Heart left ventricle (tissue), 16 donors: ENCODE measurements at regions not wholly inside any gene's neighbourhood (a gene's known extent, or its start where the extent isn't known, plus 50 kb on each side); places are given as distances from the start of the nearest gene placed in this dataset.

Source experiments
- ATAC-seq, 4 donors: fragments of 200-7000 bp; cut with Tn5 transposase; one replicate each; pipeline ENCODE4 v1.9.1; 2020 to 2022; ENCODE audit warnings: moderate library complexity in 4 of 4, mild to moderate bottlenecking in 3 of 4, moderate number of reproducible peaks in 1 of 4
- DNase-seq, 5 donors: peaks; one replicate each; pipeline ENCODE4 v3.0.0-alpha.2; 2020
- H3K27ac ChIP-seq, 12 donors: fragments of 200-600 bp; sonication (generic) in 4 of 12; one replicate each; pipeline versions ENCODE4 v1.5.0 to v1.8.0; 2016 to 2022; ENCODE audit warnings: mild to moderate bottlenecking in 2 of 12
- H3K27me3 ChIP-seq, 9 donors: fragments of 200-600 bp; sonication (generic) in 2 of 9; one replicate each; pipeline versions ENCODE4 v1.5.1 to v1.8.0; 2016 to 2022; ENCODE audit warnings: mild to moderate bottlenecking in 3 of 9
- H3K36me3 ChIP-seq, 9 donors: fragments of 200-600 bp; sonication (generic) in 2 of 9; one replicate each; pipeline versions ENCODE4 v1.5.0 to v1.8.0; 2018 to 2022; ENCODE audit warnings: mild to moderate bottlenecking in 2 of 9
- H3K4me1 ChIP-seq, 12 donors: fragments of 200-600 bp; sonication (generic) in 4 of 12; one replicate each; pipeline versions ENCODE4 v1.5.0 to v1.8.0; 2016 to 2022; ENCODE audit warnings: mild to moderate bottlenecking in 3 of 12
- H3K4me3 ChIP-seq, 12 donors: fragments of 200-600 bp; sonication (generic) in 4 of 12; one replicate each; pipeline versions ENCODE4 v1.5.0 to v1.8.0; 2017 to 2022; ENCODE audit warnings: mild to moderate bottlenecking in 9 of 12, moderate library complexity in 4 of 12
- H3K9me3 ChIP-seq, 12 donors: fragments of 200-600 bp; sonication (generic) in 4 of 12; one replicate each; pipeline versions ENCODE4 v1.5.0 to v1.8.0; 2016 to 2022; ENCODE audit warnings: mild to moderate bottlenecking in 1 of 12
- CTCF ChIP-seq, 12 donors: fragments of 200-600 bp; sonication (generic) in 4 of 12; IDR thresholded peaks; one replicate each; pipeline versions ENCODE4 v1.5.0 to v1.8.0; 2018 to 2022; ENCODE audit warnings: antibody characterized with exemption in 12 of 12, mild to moderate bottlenecking in 5 of 12
- POLR2A ChIP-seq, 2 donors: fragments of 450-650 bp; IDR thresholded peaks; one replicate each; pipeline ENCODE4 v1.6.1; 2017; ENCODE audit warnings: antibody characterized with exemption in 2 of 2, mild to moderate bottlenecking in 2 of 2, moderate library complexity in 2 of 2
- WGBS, 4 donors: extraction: QIAGEN DNeasy Blood & Tissue Kit in 2 of 4; methylation state at CpG; one replicate each; pipeline versions ENCODE4 v1.1.5 to v1.1.7; 2013 to 2018; 5-methylcytosine and 5-hydroxymethylcytosine counted together
- intact Hi-C, 10 donors: fragments of 100-400 bp; cut with DNase I; formaldehyde crosslinking; loops; one replicate each; pipeline versions ENCODE4 v1.11.1 to v1.14.2; 2022
- donor health status: ischemic (EF 13 %, LVEDD 7.1; RV severe dilation, severe dysfunction).
- donor health status: healthy with polysubstance abuse.
- donor health status: DM: no; HTN: yes; CAD: no.
- donor health status: DM: no; HTN: no; CAD: no.
- donor health status: ischemic (EF 25% LVEDD 6.9; RV normal size, moderate dysfunction).
- donor health status: ischemic (EF 25% LVEDD 5.7; RV mildly dilated, moderate dysfunction).
- donor health status: healthy.
- donor health status: DM: yes; HTN: yes; CAD: no.
- donor health status: ischemic (EF 35%, LVEDD 5.7; RV mildly dilated, moderate dysfunction).
- donor health status: nonischemic (EF 11% LVEDD 7.7; RV severe dilation, severe dysfunction).
- donor health status: DM: yes; HTN: yes; CAD: no.
- donor health status: PGD.
- donor health status: ischemic (EF 29% LVEDD 5.4; RV normal size, mild dysfunction).
- donor health status: nonischemic (EF 23%, LVEDD 6.1; RV moderate dilation, normal function).

GRCh38 chr4:187555174-187555573, 440.4 kb upstream of the ZFP42 start:
- no peak overlapping the region for H3K27ac ChIP-seq
- H3K4me3 ChIP-seq: no peak overlapping the region
- TF ChIP-seq POLR2A (IDR thresholded peaks at IDR 0.05) (no peak), CTCF (IDR thresholded peaks at IDR 0.05) (no peak)
- peaks cover 0 to 10% (median 0%) of the 10 kb centered on the region in 12 donors for H3K9me3 ChIP-seq
- H3K27me3 ChIP-seq: no peaks in the 10 kb centered on the region
- no peaks in the 10 kb centered on the region for H3K4me1 ChIP-seq
- DNase-seq (no peak), ATAC-seq (no peak)
- no peaks in the 10 kb centered on the region for H3K36me3 ChIP-seq
- intact Hi-C loops: no loop called here

GRCh38 chr4:187558391-187558790, 437.2 kb upstream of the ZFP42 start:
- ATAC-seq (no peak), DNase-seq (no peak)
- Histone ChIP-seq H3K4me1 (no peaks in the 10 kb centered on the region), H3K4me3 (no peak overlapping the region), H3K27ac (no peak overlapping the region), H3K27me3 (no peaks in the 10 kb centered on the region), H3K9me3 (peaks cover 0 to 10% (median 0%) of the 10 kb centered on the region in 12 donors), H3K36me3 (no peaks in the 10 kb centered on the region)
- TF ChIP-seq CTCF (IDR thresholded peaks at IDR 0.05): no peak
- no peak for TF ChIP-seq POLR2A (IDR thresholded peaks at IDR 0.05)
- 1 to 55% (median 45%) methylated on average over 1 of the region's 1 CpG for WGBS, 4 donors
- intact Hi-C loops: no loop called here

- H3K27ac ChIP-seq: no peak overlapping the region
- H3K4me1 ChIP-seq: no peaks in the 10 kb centered on the region
- TF ChIP-seq POLR2A (IDR thresholded peaks at IDR 0.05): no peak
- TF ChIP-seq CTCF (IDR thresholded peaks at IDR 0.05): no peak
- intact Hi-C loops: no loop called here
- WGBS, 4 donors: 42 to 50% (median 48%) methylated on average over 7 of the region's 7 CpGs
- H3K27me3 ChIP-seq: no peaks in the 10 kb centered on the region
- H3K36me3 ChIP-seq: no peaks in the 10 kb centered on the region
- H3K4me3 ChIP-seq: no peak overlapping the region
- peaks cover 0 to 4% (median 0%) of the 10 kb centered on the region in 12 donors for H3K9me3 ChIP-seq
- DNase-seq: no peak
- ATAC-seq: no peak
Measured at GRCh38 chr4:187562345-187562744, 433.2 kb upstream of the ZFP42 start.

GRCh38 chr4:187565416-187565815, 430.2 kb upstream of the ZFP42 start:
- Histone ChIP-seq H3K27me3 (no peaks in the 10 kb centered on the region), H3K27ac (no peak overlapping the region), H3K4me1 (no peaks in the 10 kb centered on the region), H3K9me3 (no peaks in the 10 kb centered on the region), H3K4me3 (no peak overlapping the region), H3K36me3 (no peaks in the 10 kb centered on the region)
- no peak for TF ChIP-seq POLR2A (IDR thresholded peaks at IDR 0.05)
- no peak for TF ChIP-seq CTCF (IDR thresholded peaks at IDR 0.05)
- DNase-seq (no peak), ATAC-seq (no peak)
- intact Hi-C loops: no loop called here
- 73 to 87% (median 79%) methylated on average over 11 of the region's 11 CpGs for WGBS, 4 donors
